Karpas-422 (cell line): ENCODE measurements at regions not wholly inside any gene's neighbourhood (a gene's known extent, or its start where the extent isn't known, plus 50 kb on each side); places are given as distances from the start of the nearest gene placed in this dataset. TPM values are rescaled to one million over a fixed set of nuclear protein-coding genes. Genes with fewer than 3 reads are reported as not detected.

ENCODE experiments used
- small RNA-seq: library from RNA; depleted of rRNA; stranded (forward); fragments of <200 nt; gene quantifications from one replicate; pipeline ENCODE3, GENCODE V24; 2014

Small RNAs in the stretch of these regions (small RNA-seq; reads per million reads assigned to genes)
- not detected for gene RF00019
- not detected for gene SNORA25B
